GM23248 (cell line): ENCODE measurements at regions not wholly inside any gene's neighbourhood (a gene's known extent, or its start where the extent isn't known, plus 50 kb on each side); places are given as distances from the start of the nearest gene placed in this dataset.

Experiments
- DNase-seq: peaks from one replicate; pipeline ENCODE4 v3.0.0-alpha.2; 2015
- H2AFZ ChIP-seq: fragments of 200-600 bp; sonication (generic); 2 replicates; pipeline ENCODE4 v1.6.1; 2016; ENCODE audit warnings: antibody characterized with exemption
- H3F3A ChIP-seq: fragments of 200-600 bp; sonication (generic); 2 replicates; pipeline ENCODE4 v1.6.1; 2016; ENCODE audit warnings: mild to moderate bottlenecking, antibody characterized with exemption, mixed run types; ENCODE audit not compliant: insufficient read depth
- H3K27ac ChIP-seq: fragments of 200-600 bp; sonication (generic); 2 replicates; pipeline ENCODE4 v1.5.1; 2016; ENCODE audit warnings: mild to moderate bottlenecking
- H3K27me3 ChIP-seq: fragments of 200-600 bp; sonication (generic); replicated peaks from 2 replicates; pipeline ENCODE4 v1.6.1; 2016; ENCODE audit warnings: mild to moderate bottlenecking; ENCODE audit not compliant: insufficient read depth
- H3K36me3 ChIP-seq: fragments of 200-600 bp; sonication (generic); 2 replicates; pipeline ENCODE4 v1.6.1; 2016; ENCODE audit warnings: low read depth, mild to moderate bottlenecking
- H3K4me1 ChIP-seq: fragments of 200-600 bp; sonication (generic); 2 replicates; pipeline ENCODE4 v1.6.1; 2016; ENCODE audit warnings: mild to moderate bottlenecking; ENCODE audit not compliant: insufficient read depth
- H3K4me2 ChIP-seq: fragments of 200-600 bp; sonication (generic); one replicate; pipeline ENCODE4 v1.6.1; 2016; ENCODE audit warnings: mild to moderate bottlenecking; ENCODE audit not compliant: unreplicated experiment
- H3K4me3 ChIP-seq: fragments of 200-600 bp; sonication (generic); 2 replicates; pipeline ENCODE4 v1.5.1; 2016; ENCODE audit warnings: mild to moderate bottlenecking
- H3K79me2 ChIP-seq: fragments of 200-600 bp; sonication (generic); 2 replicates; pipeline ENCODE4 v1.6.1; 2016; ENCODE audit warnings: mild to moderate bottlenecking; ENCODE audit not compliant: insufficient read depth
- H3K9ac ChIP-seq: fragments of 200-600 bp; sonication (generic); 2 replicates; pipeline ENCODE4 v1.6.1; 2016; ENCODE audit warnings: mild to moderate bottlenecking
- H3K9me2 ChIP-seq: fragments of 200-600 bp; sonication (generic); 2 replicates; pipeline ENCODE4 v1.6.1; 2016; ENCODE audit warnings: mixed run types, mild to moderate bottlenecking, moderate library complexity; ENCODE audit not compliant: insufficient read depth
- H3K9me3 ChIP-seq: fragments of 200-600 bp; sonication (generic); one replicate; pipeline ENCODE4 v1.6.1; 2017; ENCODE audit warnings: low read depth
- H4K20me1 ChIP-seq: fragments of 200-600 bp; sonication (generic); 2 replicates; pipeline ENCODE4 v1.6.0; 2016; ENCODE audit not compliant: insufficient read depth
- EZH2 ChIP-seq: fragments of 200-600 bp; sonication (generic); IDR thresholded peaks from 2 replicates; pipeline ENCODE4 v1.6.1; 2018; ENCODE audit warnings: antibody characterized with exemption, mild to moderate bottlenecking; ENCODE audit not compliant: insufficient read depth, poor library complexity, severe bottlenecking
- EZH2phosphoT487 ChIP-seq: fragments of 200-600 bp; sonication (generic); IDR thresholded peaks from 2 replicates; pipeline ENCODE4 v1.6.1; 2018; ENCODE audit warnings: antibody characterized with exemption, moderate library complexity, mild to moderate bottlenecking, low read depth; ENCODE audit not compliant: insufficient read depth
- WGBS, 2 experiments: methylation state at CpG; one replicate each; pipeline ENCODE4 v1.1.6; 2015 to 2017; ENCODE audit warnings: low lambda C conversion rate in 2 of 2, low coverage in 1 of 2; ENCODE audit errors: missing lambda C conversion rate in 2 of 2; 5-methylcytosine and 5-hydroxymethylcytosine counted together
- in situ Hi-C: fragments of 300-500 bp; cut with MboI; formaldehyde crosslinking; loops from 2 replicates; pipeline ENCODE4 v1.15.0; 2020

DNA sequence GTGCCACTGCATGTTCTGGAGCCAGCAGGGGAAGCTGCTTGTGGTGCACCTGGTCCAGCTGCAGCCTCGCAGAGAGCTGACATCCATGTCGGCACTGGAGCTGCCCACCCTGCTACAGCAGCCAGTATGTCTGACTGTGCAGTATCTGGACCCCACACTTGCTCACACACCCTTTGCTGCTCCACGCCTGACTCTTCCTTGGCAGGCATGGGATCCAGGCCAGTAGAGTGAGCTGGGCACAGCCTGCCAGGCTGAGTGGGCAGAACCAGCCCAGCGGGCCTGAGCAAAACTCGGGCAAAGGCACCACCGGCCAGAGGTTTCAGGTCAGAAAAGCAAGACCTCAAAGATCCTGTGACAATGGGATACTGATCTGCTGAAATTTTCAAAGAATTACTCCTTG, 690.1 kb downstream of the STPG2 start:
- Histone ChIP-seq H3F3A (no peaks in the 10 kb centered on the region), H3K79me2 (no peaks in the 10 kb centered on the region), H3K36me3 (no peaks in the 10 kb centered on the region), H2AFZ (no peak overlapping the region), H3K4me3 (no peak overlapping the region), H3K9me2 (no peaks in the 10 kb centered on the region), H4K20me1 (no peaks in the 10 kb centered on the region), H3K4me2 (no peak overlapping the region), H3K9ac (no peak overlapping the region), H3K27me3 (no peaks in the 10 kb centered on the region), H3K9me3 (no peaks in the 10 kb centered on the region), H3K27ac (no peak overlapping the region), H3K4me1 (no peaks in the 10 kb centered on the region)
- in situ Hi-C loops, result no loop called here
- DNase-seq, result no peak
- WGBS, 2 experiments, result 28 to 40% methylated on average over 6 of the region's 6 CpGs
- no peak for TF ChIP-seq EZH2phosphoT487
- no peak for TF ChIP-seq EZH2

DNA sequence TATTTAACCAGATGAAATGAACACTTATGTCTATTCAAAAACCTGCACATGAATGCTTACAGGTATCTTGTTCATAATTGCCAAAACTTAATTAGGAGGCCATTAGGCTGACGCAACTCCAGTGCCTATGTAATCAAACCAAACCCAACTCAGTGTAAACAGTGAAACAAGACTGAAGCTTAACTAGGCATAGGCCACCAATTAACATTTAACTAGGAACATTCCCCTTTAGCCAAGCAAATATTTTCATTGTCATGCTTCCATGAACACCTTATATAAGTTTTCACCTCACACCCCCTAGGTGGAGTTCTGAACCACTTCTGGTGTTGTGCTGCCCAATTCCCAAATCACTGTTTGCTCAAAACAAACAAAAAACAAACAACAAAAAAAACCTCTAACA, 686.0 kb downstream of the STPG2 start:
- H3K4me1 ChIP-seq, result no peaks in the 10 kb centered on the region
- no peaks in the 10 kb centered on the region for H3K9me2 ChIP-seq
- no peaks in the 10 kb centered on the region for H3F3A ChIP-seq
- DNase-seq, result no peak
- no peaks in the 10 kb centered on the region for H3K36me3 ChIP-seq
- H3K9ac ChIP-seq, result no peak overlapping the region
- no peaks in the 10 kb centered on the region for H3K9me3 ChIP-seq
- TF ChIP-seq EZH2phosphoT487 (no peak), EZH2 (no peak)
- no peaks in the 10 kb centered on the region for H3K27me3 ChIP-seq
- H3K27ac ChIP-seq, result no peak overlapping the region
- no peaks in the 10 kb centered on the region for H4K20me1 ChIP-seq
- no peak overlapping the region for H2AFZ ChIP-seq
- no peaks in the 10 kb centered on the region for H3K79me2 ChIP-seq
- WGBS, 2 experiments, result 6 to 12% methylated on average over 1 of the region's 1 CpG
- no peak overlapping the region for H3K4me3 ChIP-seq
- H3K4me2 ChIP-seq, result no peak overlapping the region
- in situ Hi-C loops, result no loop called here

DNA sequence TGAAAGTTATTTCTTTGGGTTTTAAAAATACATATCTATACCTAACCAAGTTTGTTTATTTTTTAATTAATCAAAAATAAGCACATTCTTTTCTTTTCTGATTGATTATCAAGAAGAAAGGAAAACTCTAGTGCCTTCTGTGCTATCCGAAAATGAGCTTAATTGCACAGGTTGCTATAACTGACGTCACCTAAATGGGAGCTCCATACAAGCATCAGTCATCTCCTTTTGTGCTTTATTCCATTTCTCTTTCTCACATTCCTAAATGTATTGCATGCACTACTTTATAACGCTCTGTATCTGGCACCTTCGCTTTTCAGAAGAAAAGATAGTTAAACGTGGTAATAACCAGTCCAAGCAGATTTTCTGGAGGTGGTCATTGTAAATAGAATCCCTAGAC, 675.0 kb downstream of the STPG2 start:
- Histone ChIP-seq H2AFZ (no peak overlapping the region), H3K27ac (no peak overlapping the region), H3K4me3 (no peak overlapping the region), H3K9me2 (no peaks in the 10 kb centered on the region), H3K36me3 (no peaks in the 10 kb centered on the region), H3K4me1 (no peaks in the 10 kb centered on the region), H3K9me3 (no peaks in the 10 kb centered on the region), H3F3A (no peaks in the 10 kb centered on the region), H4K20me1 (no peaks in the 10 kb centered on the region), H3K9ac (no peak overlapping the region), H3K27me3 (no peaks in the 10 kb centered on the region), H3K79me2 (no peaks in the 10 kb centered on the region), H3K4me2 (no peak overlapping the region)
- 21 to 29% methylated on average over 5 of the region's 5 CpGs for WGBS, 2 experiments
- no peak for DNase-seq
- in situ Hi-C loops, result no loop called here
- TF ChIP-seq EZH2phosphoT487 (no peak), EZH2 (no peak)

DNA sequence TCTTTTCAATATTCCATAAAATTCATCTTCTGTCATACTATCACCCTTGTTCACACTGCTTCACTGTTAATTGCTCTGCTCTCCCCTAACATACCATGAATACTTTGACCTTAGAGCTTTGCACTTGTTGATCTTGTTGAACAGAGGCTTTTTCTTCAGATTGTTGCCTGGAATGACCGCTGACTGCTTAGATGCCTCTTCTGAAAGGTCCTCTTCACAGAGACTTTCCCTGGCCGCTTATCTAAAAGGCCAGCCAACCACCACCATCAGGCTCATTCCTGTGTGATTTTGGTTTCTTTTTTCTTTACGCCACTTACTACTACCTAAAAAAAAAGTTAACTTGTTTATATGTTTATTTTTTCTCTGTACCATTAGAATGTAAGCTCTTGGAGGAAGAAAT, 667.7 kb downstream of the STPG2 start:
- Histone ChIP-seq H3K9me3 (no peaks in the 10 kb centered on the region), H3K4me3 (no peak overlapping the region), H3K27me3 (no peaks in the 10 kb centered on the region), H3K4me2 (no peak overlapping the region), H4K20me1 (no peaks in the 10 kb centered on the region), H3K9me2 (no peaks in the 10 kb centered on the region), H3K4me1 (no peaks in the 10 kb centered on the region), H3K9ac (no peak overlapping the region), H3F3A (no peaks in the 10 kb centered on the region), H3K36me3 (no peaks in the 10 kb centered on the region), H2AFZ (no peak overlapping the region), H3K79me2 (no peaks in the 10 kb centered on the region), H3K27ac (no peak overlapping the region)
- DNase-seq, result no peak
- 15 to 29% methylated on average over 3 of the region's 3 CpGs for WGBS, 2 experiments
- no peak for TF ChIP-seq EZH2
- TF ChIP-seq EZH2phosphoT487, result no peak
- in situ Hi-C loops, result no loop called here

DNA sequence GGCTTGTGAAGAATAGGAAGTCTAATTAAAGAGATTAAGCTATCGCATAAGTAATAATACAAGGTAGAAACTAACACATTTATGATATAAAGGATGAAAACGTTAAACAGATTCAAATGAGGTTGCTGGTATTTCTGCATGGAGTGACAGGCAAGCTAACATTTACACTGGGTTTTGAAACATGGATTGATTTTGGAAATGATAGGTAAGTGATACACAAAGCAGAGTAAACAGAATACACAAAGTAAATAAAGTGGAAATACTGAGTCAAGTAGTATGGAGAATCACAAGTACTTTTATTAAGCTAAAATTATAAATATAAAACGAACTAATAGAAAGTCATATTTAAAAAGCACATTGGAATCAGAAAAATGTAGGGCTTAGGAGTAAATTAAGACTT, 665.3 kb downstream of the STPG2 start:
- Histone ChIP-seq H3K9ac (no peak overlapping the region), H3F3A (no peaks in the 10 kb centered on the region), H3K4me1 (no peaks in the 10 kb centered on the region), H3K36me3 (no peaks in the 10 kb centered on the region), H3K9me3 (no peaks in the 10 kb centered on the region), H3K9me2 (no peaks in the 10 kb centered on the region), H2AFZ (no peak overlapping the region), H3K27ac (no peak overlapping the region), H3K4me3 (no peak overlapping the region), H3K79me2 (no peaks in the 10 kb centered on the region), H4K20me1 (no peaks in the 10 kb centered on the region), H3K27me3 (no peaks in the 10 kb centered on the region), H3K4me2 (no peak overlapping the region)
- DNase-seq, result no peak
- 16 to 27% methylated on average over 3 of the region's 3 CpGs for WGBS, 2 experiments
- in situ Hi-C loops, result no loop called here
- TF ChIP-seq EZH2 (no peak), EZH2phosphoT487 (no peak)
